ENCODE measurements at regions not wholly inside any gene's neighbourhood (a gene's known extent, or its start where the extent isn't known, plus 50 kb on each side); places are given as distances from the start of the nearest gene placed in this dataset.

DNA sequence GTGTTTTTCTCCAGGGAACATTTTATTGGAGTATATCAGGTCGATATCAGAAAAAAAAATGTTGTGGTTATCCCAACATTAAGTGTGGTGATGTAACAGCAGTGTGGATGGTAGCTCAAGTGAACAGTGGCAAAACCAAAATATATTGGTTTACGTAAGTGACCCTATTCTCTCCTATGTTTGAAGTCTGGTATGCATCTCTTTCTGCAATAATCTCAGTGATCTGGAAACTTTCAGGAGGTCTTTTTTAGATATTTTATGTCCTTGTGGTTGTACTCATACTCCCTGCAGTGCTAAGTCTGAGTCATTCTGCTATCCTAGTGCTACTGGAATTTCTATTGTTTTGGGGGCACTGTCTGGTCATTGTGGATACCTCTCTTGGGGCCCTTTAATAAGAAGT is 137.9 kb downstream of the SNRPN start:
- TF ChIP-seq POLR2A (IDR thresholded peaks at IDR 0.05), result no peak
- TF ChIP-seq, protein P1, sequence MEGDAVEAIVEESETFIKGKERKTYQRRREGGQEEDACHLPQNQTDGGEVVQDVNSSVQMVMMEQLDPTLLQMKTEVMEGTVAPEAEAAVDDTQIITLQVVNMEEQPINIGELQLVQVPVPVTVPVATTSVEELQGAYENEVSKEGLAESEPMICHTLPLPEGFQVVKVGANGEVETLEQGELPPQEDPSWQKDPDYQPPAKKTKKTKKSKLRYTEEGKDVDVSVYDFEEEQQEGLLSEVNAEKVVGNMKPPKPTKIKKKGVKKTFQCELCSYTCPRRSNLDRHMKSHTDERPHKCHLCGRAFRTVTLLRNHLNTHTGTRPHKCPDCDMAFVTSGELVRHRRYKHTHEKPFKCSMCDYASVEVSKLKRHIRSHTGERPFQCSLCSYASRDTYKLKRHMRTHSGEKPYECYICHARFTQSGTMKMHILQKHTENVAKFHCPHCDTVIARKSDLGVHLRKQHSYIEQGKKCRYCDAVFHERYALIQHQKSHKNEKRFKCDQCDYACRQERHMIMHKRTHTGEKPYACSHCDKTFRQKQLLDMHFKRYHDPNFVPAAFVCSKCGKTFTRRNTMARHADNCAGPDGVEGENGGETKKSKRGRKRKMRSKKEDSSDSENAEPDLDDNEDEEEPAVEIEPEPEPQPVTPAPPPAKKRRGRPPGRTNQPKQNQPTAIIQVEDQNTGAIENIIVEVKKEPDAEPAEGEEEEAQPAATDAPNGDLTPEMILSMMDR (IDR thresholded peaks at IDR 0.05), result no peak
